ENCODE measurements at regions not wholly inside any gene's neighbourhood (a gene's known extent, or its start where the extent isn't known, plus 50 kb on each side); places are given as distances from the start of the nearest gene placed in this dataset.

DNA sequence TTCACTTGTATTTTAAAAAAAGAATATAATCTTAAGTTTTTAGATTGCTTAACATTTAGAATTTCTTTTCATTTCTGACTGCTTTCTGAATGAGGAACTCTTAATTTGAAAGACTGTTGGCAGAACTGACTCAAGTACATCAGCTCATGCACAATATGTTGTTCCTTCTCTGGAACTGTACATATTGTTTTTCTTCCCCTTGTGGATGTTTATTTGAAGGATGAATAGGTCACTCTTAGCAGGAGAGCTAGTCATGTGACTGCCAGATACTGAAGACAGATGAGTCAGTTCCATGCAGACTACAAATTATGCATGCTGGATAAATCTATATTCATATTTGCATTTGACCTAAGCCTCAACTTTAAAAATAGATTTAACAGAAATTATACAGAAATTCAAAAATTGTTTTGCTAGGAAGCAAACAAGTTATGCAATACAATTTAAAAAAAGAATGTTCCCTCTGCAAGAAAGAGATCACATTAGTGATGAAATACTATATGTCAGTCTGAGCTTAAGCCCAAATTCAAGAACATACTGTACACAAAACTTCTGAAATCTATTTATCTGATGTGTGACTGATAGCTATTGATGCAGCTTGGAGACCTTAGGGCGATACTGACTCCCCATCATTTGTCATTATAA is 1274.9 kb upstream of the GJE1 start:
- no peak overlapping the region for H3K4me3 ChIP-seq
- DNase-seq: peak in 1 of 7 donors; percentile 5
- H3K27ac ChIP-seq: peak overlapping the region in 3 of 5 donors; percentile 30 to 69 (median 30)
- 19 to 48% (median 37%) methylated on average over 1 of the region's 1 CpG for WGBS, 4 donors
- no peaks in the 10 kb centered on the region for H3K27me3 ChIP-seq
- H3K4me1 ChIP-seq (replicated peaks in 1 of 2): peaks cover 0 to 24% of the 10 kb centered on the region in 2 donors
- intact Hi-C loops (cut with DNase I): no loop called here
- H3K36me3 ChIP-seq (replicated peaks in 1 of 2): no peaks in the 10 kb centered on the region
- TF ChIP-seq, protein P1, sequence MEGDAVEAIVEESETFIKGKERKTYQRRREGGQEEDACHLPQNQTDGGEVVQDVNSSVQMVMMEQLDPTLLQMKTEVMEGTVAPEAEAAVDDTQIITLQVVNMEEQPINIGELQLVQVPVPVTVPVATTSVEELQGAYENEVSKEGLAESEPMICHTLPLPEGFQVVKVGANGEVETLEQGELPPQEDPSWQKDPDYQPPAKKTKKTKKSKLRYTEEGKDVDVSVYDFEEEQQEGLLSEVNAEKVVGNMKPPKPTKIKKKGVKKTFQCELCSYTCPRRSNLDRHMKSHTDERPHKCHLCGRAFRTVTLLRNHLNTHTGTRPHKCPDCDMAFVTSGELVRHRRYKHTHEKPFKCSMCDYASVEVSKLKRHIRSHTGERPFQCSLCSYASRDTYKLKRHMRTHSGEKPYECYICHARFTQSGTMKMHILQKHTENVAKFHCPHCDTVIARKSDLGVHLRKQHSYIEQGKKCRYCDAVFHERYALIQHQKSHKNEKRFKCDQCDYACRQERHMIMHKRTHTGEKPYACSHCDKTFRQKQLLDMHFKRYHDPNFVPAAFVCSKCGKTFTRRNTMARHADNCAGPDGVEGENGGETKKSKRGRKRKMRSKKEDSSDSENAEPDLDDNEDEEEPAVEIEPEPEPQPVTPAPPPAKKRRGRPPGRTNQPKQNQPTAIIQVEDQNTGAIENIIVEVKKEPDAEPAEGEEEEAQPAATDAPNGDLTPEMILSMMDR (IDR thresholded peaks at IDR 0.05): peak in 2 of 6 experiments; percentile 20 to 33
- TF ChIP-seq POLR2A (IDR thresholded peaks at IDR 0.05): no peak
- H3K9me3 ChIP-seq (replicated peaks in 1 of 3): no peaks in the 10 kb centered on the region

DNA sequence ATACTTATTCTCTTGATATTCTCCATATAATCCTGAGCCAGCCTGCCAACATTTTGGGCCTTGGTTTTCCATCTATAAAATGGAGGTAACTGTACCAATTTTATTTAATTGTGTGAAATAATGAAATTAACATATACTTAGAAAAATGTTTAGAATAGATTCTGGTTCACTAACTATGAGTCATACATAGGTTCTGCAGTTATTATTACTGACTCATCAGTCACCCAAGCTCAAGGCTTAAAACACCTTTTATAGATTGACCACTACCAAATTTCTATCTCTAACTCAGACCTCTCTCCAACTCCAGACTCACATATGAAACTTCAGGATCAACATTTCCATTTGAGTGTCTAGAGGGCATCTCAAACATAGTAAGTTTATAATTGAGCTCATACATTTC is 1277.2 kb upstream of the GJE1 start:
- TF ChIP-seq, protein P1 (IDR thresholded peaks at IDR 0.05): no peak
- no peak for TF ChIP-seq POLR2A (IDR thresholded peaks at IDR 0.05)
- Histone ChIP-seq H3K4me1 (replicated peaks in 1 of 2) (peaks cover 0 to 24% of the 10 kb centered on the region in 2 donors), H3K4me3 (no peak overlapping the region), H3K27me3 (no peaks in the 10 kb centered on the region), H3K9me3 (replicated peaks in 1 of 3) (no peaks in the 10 kb centered on the region), H3K27ac (no peak overlapping the region), H3K36me3 (replicated peaks in 1 of 2) (no peaks in the 10 kb centered on the region)
- DNase-seq: no peak
- intact Hi-C loops (cut with DNase I): no loop called here

DNA sequence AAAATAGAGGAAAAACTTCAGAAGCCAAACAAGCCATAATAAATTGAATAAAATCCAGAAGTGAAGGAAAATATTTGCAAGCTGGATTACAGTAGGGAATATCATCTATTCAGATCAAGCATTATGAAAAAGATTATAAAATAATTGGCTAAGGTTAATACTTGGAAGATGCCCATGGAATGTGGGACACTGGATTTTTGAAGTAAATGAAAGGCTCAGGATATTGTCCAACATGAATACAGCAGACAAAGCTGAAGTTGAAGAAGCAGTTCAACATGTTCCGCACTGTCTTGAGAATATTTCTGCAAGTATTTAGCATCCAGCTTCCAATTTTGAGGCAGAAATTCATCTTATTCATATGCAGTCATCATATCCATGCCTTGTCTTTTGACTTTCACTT is 1278.4 kb upstream of the GJE1 start:
- no peak overlapping the region for H3K27ac ChIP-seq

DNA sequence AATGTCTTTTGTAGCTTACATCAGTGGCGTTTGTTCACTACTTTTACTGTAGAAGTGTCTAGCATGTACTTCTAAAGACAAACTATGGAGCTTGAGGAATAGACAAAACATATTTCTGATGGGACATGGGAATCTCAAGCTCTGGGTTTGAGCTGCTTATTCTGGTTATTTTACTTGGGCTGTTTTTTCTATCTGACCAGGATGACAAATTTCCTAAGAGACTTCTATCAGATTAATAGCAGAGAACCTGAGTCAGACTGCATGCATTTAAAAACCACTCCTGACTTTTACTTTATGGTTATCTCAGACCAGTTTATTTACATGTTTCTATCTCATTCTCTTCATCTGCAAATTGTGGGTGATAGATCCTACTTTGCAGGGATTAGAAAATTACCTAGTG is 1282.3 kb upstream of the GJE1 start:
- WGBS, 4 donors: 78 to 91% (median 86%) methylated on average over 1 of the region's 1 CpG
- TF ChIP-seq POLR2A (IDR thresholded peaks at IDR 0.05): no peak
- TF ChIP-seq, protein P1 (IDR thresholded peaks at IDR 0.05): no peak
- intact Hi-C loops (cut with DNase I): no loop called here
- Histone ChIP-seq H3K27ac (no peak overlapping the region), H3K27me3 (no peaks in the 10 kb centered on the region), H3K36me3 (replicated peaks in 1 of 2) (no peaks in the 10 kb centered on the region), H3K4me3 (no peak overlapping the region), H3K9me3 (replicated peaks in 1 of 3) (no peaks in the 10 kb centered on the region), H3K4me1 (replicated peaks in 1 of 2) (peaks cover 5 to 20% of the 10 kb centered on the region in 2 donors)
- no peak for DNase-seq

More for the DNA sequence above, 1278.4 kb upstream of the GJE1 start:
- no peaks in the 10 kb centered on the region for H3K9me3 ChIP-seq (replicated peaks in 1 of 3)
- no peak overlapping the region for H3K4me3 ChIP-seq
- no peaks in the 10 kb centered on the region for H3K27me3 ChIP-seq
- intact Hi-C loops (cut with DNase I): no loop called here
- TF ChIP-seq, protein P1 (IDR thresholded peaks at IDR 0.05): no peak
- TF ChIP-seq POLR2A (IDR thresholded peaks at IDR 0.05): no peak
- DNase-seq: no peak
- H3K4me1 ChIP-seq (replicated peaks in 1 of 2): peaks cover 0 to 24% of the 10 kb centered on the region in 2 donors
- no peaks in the 10 kb centered on the region for H3K36me3 ChIP-seq (replicated peaks in 1 of 2)
- WGBS, 4 donors: 75 to 92% (median 78%) methylated on average over 1 of the region's 1 CpG
